ENCODE measurements at regions not wholly inside any gene's neighbourhood (a gene's known extent, or its start where the extent isn't known, plus 50 kb on each side); places are given as distances from the start of the nearest gene placed in this dataset.

DNA sequence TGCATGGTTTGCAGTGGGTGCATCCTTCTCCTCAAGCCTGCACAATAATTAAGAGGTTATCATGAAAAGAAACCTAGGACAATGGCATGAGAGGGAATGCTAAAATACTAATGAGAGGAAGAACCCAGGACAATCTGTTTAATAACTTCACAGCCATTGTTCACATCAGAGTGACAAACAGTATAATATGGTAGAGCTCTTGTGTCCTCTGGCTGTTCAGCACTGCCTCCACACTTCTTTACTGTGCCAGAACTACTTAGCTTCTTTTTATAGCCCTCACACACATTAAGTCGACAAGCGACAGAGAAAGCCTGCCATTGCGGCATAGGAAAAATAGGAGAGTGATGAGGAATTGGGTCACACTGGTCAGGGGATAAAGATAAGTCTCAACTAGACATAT lies 65.0 kb upstream of the MEIS2 start:
- DNase-seq, result no peak

GRCh38 chr15:37166402-37166801 lies 66.1 kb upstream of the MEIS2 start:
- DNase-seq, result no peak

DNA sequence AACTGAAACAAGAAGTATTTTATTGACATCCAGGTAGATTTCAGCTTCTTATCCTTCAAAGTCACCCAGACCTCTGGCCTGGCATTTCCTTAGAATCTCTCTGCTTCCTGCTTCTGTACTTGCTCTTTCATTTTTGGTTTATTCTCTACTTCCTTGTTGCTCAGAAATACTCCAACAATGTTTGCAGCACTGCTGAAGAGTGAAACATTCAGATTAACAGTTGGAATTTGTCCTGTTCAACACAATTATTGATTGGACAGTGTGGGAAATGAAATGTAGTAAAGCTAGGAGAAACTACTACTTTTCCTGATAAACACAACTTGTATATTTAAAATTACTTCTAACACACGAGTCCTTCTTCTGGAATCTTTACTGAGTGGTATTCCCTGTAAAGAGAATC lies 81.0 kb upstream of the MEIS2 start:
- no peak for DNase-seq

GRCh38 chr15:37199545-37199944 lies 99.2 kb upstream of the MEIS2 start:
- no peak for DNase-seq

GRCh38 chr15:37203050-37203449 lies 102.7 kb upstream of the MEIS2 start:
- DNase-seq, result no peak

DNA sequence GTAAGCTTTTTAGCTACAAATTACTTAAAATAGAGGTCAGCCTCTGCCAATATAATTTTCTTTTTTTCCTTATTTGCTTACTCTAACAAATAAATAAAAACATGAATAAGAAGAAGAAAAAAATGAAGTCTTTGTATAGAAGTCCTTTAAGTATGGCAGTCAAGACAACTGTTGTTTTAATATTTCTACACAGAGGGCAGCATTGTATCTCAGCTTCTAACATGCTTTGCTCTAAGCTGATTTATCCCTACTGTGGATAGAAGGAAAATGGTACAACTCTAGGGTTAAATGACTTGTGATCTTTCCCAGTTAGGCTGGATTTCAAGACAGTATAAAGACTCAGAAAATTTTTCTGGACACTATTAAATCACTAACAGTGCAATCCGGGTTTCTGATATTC lies 104.3 kb upstream of the MEIS2 start:
- no peak for DNase-seq

DNA sequence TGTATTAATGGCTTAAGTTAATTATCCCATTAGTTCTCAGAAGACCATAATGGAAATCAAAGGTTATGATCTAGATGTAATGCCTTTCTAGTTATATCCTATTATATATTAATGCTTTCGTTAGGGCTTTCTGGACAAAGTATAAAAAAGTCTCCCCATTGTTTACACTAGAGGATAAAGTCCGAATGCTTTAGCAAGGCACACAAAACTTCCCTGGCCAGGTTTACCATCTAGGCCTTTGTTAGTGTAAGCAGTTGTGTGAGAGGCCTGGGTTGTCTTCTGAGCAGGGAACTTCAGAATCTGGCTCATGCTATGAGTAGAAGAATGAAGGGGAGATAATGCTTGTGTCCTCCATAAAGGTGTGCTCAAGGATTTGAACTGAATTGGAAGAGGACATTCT lies 106.3 kb upstream of the MEIS2 start:
- DNase-seq, result no peak

- no peak for DNase-seq
These were observed 108.0 kb upstream of the MEIS2 start for GRCh38 chr15:37208146-37209040.

GRCh38 chr15:37209041-37209363 lies 108.7 kb upstream of the MEIS2 start:
- no peak for DNase-seq

DNA sequence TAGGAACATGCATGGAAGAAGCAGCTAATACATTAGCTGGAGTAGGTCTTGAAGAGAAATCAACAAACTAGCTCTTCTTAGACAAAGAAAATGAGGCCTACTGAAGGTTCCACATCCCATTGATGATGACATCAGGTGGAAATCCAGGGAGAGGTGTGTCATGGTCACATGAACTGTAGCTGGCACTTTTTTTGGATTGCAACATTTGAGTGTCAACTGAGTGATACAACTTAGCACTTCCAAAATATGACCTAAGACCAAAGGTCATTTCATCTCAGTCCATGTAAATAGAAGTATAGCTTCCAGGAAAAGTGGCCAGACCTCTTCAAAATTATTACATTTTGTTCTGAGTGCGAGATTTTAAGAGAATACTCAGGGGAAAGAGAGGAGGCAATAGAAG lies 117.2 kb upstream of the MEIS2 start:
- no peak for DNase-seq

DNA sequence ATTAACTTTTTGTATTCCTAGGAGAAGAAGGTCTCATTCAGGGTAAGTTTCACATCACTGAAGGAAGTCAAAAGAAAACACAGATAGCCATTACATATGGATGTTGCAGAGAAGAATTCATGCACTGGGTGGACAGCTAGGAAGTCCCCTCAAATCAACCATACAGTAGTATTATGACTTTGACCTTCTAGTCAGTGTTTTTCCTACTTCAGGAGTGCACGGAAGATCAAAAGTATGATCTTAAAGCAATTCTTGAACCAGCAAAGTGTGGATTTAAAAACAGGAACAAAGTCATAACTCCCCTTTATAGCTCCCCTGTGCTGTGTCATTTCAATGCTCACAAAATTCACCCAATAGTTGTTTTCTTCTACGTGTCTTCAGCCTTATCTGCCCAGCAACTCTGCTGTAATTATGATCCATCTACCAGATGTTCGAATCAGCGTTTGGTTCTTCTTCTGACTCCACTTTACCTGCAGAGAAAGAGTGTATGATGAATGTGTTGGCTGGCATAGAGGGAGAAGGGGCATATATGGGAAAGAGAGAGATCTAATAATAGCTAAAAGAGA lies 118.1 kb upstream of the MEIS2 start:
- DNase-seq, result no peak

DNA sequence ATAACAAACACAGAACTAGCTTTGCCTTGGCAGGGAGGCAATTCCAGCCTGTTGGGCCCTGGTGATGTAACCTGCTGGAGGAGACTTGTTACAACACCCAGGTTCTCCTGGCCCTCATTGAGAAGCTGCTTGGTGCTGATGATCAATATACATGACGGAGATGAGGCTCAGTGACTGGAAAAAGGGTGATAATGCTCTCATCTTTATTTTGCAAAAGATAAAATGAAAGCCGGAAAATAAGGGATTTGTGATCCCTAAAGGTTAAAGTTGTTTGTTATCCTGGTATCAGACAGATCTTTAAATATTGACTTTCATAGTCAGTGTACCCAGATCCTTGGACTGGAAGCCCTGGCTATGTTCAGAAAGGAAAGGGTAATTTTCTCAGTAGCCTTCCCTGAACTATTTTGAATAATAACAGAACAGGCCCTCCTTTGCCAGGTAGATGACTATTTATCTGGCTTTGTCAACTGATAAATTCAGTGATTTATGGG lies 118.9 kb upstream of the MEIS2 start:
- DNase-seq, result no peak

DNA sequence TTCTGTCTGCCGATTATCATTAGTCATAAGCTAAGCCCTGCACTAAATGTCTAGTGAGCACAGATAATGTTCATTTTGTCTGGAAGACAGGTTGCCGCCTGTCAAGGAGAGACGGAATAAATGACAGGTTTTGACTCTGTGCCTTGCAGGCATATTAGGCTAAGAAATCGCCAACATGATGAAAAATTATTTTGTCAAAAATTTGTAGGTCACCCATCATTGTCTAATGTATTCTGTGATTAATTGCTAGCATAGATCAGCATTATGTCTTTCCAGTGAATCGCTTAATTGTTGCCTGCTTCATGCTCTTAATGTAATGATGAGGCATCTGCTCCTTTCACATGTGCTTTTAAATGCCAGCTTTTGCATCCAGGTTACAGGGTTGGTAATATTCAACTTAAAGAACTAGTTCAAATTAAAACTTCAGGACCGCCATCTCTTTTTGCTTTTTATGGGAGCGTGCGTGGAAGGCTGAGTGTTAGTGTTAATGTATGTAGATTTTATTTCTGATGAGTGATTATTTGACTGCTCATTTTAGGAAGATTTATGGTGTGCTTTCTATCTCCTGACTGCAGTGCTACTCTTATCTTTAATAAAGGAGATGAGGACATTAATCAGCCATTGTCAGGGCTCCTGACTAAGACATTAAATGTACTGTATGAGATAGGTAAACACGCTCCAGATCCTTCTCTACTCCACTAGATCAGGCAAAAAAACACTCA lies 120.8 kb upstream of the MEIS2 start:
- no peak for DNase-seq

DNA sequence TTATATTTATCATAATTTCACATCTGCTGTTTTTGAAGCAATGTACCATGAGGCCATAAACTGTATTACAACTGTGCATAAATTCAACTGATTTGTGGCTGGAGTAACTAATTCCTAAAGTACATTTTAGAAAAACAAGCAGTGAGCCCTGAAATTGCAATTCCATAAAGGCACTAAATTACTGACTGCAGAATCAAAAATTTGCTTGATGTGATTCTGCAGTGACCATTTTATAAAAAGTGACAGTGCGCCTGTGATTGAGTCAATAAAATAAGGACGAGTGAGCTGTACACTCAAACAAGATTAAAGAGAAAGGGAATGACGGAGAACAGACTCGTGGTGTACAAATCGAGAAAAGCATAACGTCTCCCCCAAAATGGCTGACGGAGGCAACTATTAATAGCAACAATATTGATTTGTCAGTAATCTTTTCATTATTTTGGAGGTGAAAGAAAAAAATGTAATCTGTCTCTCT lies 121.4 kb upstream of the MEIS2 start:
- no peak for DNase-seq

DNA sequence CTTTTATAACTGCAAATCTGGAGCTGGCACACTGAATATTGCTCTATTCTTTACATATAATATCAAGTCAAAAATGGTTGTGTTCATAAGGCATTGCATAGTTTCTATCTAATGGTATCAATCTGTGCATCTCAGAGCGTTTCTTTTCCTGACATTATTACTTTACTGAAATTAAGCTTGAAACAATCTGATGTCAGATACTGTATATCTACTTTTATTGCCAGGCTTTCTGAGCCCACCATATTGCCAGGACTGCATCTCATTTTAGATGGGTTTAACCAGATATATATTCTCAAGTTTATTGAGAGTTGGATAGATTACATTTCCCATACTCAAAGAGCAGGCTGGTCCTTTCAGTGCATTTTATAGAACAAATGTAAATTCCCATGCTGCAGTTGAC lies 122.7 kb upstream of the MEIS2 start:
- no peak for DNase-seq

- DNase-seq, result no peak
These were observed 129.7 kb upstream of the MEIS2 start for GRCh38 chr15:37229855-37230619.

DNA sequence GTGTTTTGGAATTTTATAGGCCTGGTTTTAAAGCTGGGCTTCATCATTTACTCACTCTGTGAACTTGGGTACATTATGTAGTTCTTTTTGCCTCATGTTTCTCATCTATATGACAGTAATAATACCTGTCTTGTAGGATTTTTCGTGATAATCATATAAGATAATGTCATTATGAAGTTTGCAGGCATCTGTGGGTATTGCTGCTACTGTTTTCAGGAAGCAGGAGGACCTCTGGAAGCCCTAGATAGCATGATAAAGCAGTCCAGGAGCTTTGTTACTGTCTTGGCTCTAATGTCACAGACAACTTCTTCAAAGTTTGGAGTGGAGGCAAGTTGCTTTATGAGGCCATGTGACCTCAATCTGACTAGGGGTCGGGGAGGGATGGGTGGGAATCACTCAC lies 145.0 kb upstream of the MEIS2 start:
- no peak for DNase-seq

- no peak for DNase-seq
These were observed 145.7 kb upstream of the MEIS2 start for GRCh38 chr15:37246065-37246464.

DNA sequence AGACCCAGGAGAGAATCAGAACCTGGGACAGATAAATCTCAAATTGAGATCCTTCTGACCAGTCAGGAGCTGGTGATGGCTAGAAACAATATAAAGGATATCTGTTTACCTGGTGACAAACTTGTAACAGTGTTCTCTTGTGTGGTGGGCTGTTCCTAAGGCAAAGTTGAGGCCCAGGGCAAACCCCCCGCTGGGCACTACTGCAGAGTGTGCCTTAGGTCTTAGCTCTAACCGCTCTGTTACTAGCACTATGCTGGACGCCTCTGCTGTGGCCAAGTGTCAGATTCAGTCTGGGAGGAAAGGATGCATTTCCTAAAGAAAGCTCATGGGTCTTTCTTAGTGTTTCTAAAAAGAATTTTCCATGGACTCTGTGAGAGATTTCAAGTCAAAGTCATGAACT lies 146.5 kb upstream of the MEIS2 start:
- no peak for DNase-seq

GRCh38 chr15:37249249-37249648 lies 148.9 kb upstream of the MEIS2 start:
- no peak for DNase-seq

- no peak for DNase-seq
These were observed 152.2 kb upstream of the MEIS2 start for GRCh38 chr15:37252530-37252929.

DNA sequence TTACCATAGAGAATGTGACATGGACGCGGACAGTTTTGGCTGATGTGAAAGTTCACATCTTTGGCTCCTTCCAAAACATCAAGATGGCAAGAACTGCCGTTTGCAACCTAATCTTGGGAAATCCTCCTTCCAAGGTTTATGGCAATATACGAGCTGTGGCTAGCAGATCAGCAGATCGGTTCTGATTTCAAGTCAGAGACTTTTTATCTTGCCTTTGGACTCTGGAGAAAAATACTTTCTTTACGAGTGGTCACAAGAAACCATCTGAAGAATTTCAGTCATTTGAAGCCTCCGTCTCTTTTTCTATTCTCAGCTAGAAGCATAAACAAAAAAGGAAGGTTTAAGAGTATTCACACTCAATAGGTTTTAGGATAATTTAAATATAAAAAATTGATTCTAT lies 153.5 kb upstream of the MEIS2 start:
- no peak for DNase-seq

DNA sequence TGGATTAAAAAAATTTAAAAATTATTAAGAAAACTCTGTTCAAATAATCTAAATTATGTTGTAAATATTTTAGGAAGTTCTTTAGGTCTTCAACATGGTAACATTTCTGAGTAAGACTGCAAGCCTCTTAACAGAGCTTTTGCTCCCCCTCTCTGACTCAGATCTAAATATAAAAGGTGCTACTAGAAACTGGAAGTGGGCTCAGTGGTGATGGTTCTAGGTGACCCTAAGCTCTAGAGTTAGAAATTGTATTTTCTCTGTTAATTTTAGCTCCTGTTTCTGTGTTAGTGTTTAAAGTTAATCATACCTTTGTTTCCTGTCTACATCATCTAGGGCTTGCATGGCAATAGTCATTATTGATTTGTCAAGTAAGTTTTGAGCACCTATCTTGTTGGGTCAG lies 159.9 kb upstream of the MEIS2 start:
- no peak for DNase-seq

All from activated gamma-delta T cell treated with Interleukin-2 at 50 U/mL for 16 hours (primary cell).